Sigmoid colon (tissue), 4 donors: ENCODE measurements at regions not wholly inside any gene's neighbourhood (a gene's known extent, or its start where the extent isn't known, plus 50 kb on each side); places are given as distances from the start of the nearest gene placed in this dataset.

Experiments used
- CTCF ChIP-seq, 4 experiments: fragments of 450-650 bp in 3 of 4; fragments of 200-600 bp in 1 of 4; IDR thresholded peaks; one replicate each; pipeline ENCODE4 v1.5.1; 2016 to 2019; ENCODE audit warnings: antibody characterized with exemption in 4 of 4, mild to moderate bottlenecking in 3 of 4, moderate library complexity in 2 of 4
- POLR2AphosphoS5 ChIP-seq, 4 donors: sonication (generic); formaldehyde crosslinking; IDR thresholded peaks; one replicate each; pipeline ENCODE4 v1.6.1; 2017; ENCODE audit warnings: antibody characterized with exemption in 4 of 4

GRCh38 chr10:121662945-121663917, 65.0 kb upstream of the FGFR2 start:
- no peak for TF ChIP-seq POLR2AphosphoS5 (IDR thresholded peaks at IDR 0.05)
- TF ChIP-seq CTCF (IDR thresholded peaks at IDR 0.05) = no peak
